T-helper 2 cell treated with Interferon-gamma antibody and Interleukin-4, amounts not matched to agents 5 μg/mL and 100 μg/mL, for 36 hours (primary cell): ENCODE measurements at regions not wholly inside any gene's neighbourhood (a gene's known extent, or its start where the extent isn't known, plus 50 kb on each side); places are given as distances from the start of the nearest gene placed in this dataset.

Experiments
- DNase-seq: peaks from one replicate; pipeline ENCODE4 v3.0.0; 2021; ENCODE audit warnings: low spot score
- H3K27ac Mint-ChIP-seq: one replicate; pipeline ENCODE4 v1.8.0; 2021; ENCODE audit warnings: mild to moderate bottlenecking, mixed read lengths
- H3K27me3 Mint-ChIP-seq: one replicate; pipeline ENCODE4 v1.8.0; 2021; ENCODE audit warnings: low read depth, mixed read lengths
- H3K36me3 Mint-ChIP-seq: one replicate; pipeline ENCODE4 v1.8.0; 2021; ENCODE audit warnings: low read depth, mixed read lengths
- H3K4me1 Mint-ChIP-seq: one replicate; pipeline ENCODE4 v1.8.0; 2021; ENCODE audit warnings: low read depth, mixed read lengths
- H3K4me3 Mint-ChIP-seq: one replicate; pipeline ENCODE4 v1.8.0; 2022; ENCODE audit warnings: mild to moderate bottlenecking, moderate library complexity, mixed read lengths
- H3K9me3 Mint-ChIP-seq: one replicate; pipeline ENCODE4 v1.8.0; 2021; ENCODE audit warnings: mixed read lengths

GRCh38 chr2:16371751-16372150, 293.9 kb downstream of the CYRIA start:
- Mint-ChIP-seq H3K27me3 (no peaks in the 10 kb centered on the region), H3K4me3 (no peak overlapping the region), H3K27ac (no peak overlapping the region), H3K4me1 (no peaks in the 10 kb centered on the region), H3K9me3 (no peaks in the 10 kb centered on the region), H3K36me3 (no peaks in the 10 kb centered on the region)
- DNase-seq, result no peak

DNA sequence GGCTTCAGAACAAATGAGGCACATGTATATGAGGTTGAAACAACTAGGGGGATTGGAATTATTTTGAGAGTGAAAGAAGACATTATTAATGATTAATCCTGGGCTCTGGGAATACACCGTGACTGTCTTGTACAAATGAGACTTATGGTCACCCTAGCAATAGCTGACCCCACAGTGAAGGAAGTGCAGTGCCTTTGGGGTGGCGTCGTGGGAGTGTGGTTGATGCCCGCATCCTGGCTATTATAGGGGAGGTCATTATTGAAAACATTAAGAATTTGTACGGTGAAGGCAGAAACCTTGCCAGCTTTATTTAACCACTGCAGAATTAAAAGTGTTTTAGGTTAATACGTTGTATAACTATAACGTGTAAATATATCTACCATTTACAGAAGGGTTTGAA, 296.7 kb downstream of the CYRIA start:
- H3K27ac Mint-ChIP-seq, result no peak overlapping the region
- H3K4me3 Mint-ChIP-seq, result no peak overlapping the region
- no peaks in the 10 kb centered on the region for H3K27me3 Mint-ChIP-seq
- no peak for DNase-seq
- no peaks in the 10 kb centered on the region for H3K9me3 Mint-ChIP-seq
- H3K4me1 Mint-ChIP-seq, result no peaks in the 10 kb centered on the region
- H3K36me3 Mint-ChIP-seq, result no peaks in the 10 kb centered on the region

DNA sequence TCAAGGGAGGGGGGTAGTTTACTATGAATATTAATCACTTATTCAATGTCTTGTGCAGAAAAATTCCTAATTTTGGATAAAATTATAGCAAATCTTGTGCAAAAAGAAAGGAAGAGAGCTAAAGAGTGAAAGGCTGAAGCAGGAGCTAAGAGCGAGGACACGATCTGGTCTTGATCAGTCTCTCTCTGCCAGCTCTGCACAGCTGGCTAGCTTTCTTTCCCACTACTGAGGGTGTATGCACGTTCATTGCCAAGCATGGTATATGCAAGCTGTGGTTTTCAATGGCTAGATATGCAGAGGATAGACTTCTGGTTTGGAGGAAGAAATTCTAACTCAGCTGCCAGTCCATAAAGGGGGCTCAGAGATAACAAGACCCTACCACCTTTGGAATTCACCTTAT, 297.3 kb downstream of the CYRIA start:
- Mint-ChIP-seq H3K27me3 (no peaks in the 10 kb centered on the region), H3K27ac (no peak overlapping the region), H3K4me3 (no peak overlapping the region), H3K9me3 (no peaks in the 10 kb centered on the region), H3K4me1 (no peaks in the 10 kb centered on the region), H3K36me3 (no peaks in the 10 kb centered on the region)
- DNase-seq, result no peak

DNA sequence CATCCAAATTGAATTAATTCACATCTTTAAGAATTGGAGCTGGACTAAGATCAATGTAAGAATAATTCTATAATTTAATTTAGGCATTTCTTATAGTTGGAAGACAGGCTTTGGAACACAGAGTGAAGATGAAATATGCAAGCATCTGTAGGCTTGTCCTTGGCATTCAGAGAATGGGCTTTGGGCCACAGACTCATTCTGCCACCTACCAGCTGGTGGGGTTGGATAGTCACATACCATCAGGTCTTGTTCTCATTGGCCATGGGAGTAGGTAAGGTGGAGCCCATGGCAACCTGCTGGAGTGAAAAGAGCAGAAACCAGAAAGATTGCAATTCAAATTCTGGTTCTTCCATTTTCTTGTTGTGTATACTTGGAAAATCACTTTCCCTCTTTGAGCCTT, 300.3 kb downstream of the CYRIA start:
- no peaks in the 10 kb centered on the region for H3K27me3 Mint-ChIP-seq
- no peak for DNase-seq
- no peaks in the 10 kb centered on the region for H3K4me1 Mint-ChIP-seq
- no peak overlapping the region for H3K27ac Mint-ChIP-seq
- H3K4me3 Mint-ChIP-seq, result no peak overlapping the region
- H3K36me3 Mint-ChIP-seq, result no peaks in the 10 kb centered on the region
- no peaks in the 10 kb centered on the region for H3K9me3 Mint-ChIP-seq

- no peak for DNase-seq
- H3K4me1 Mint-ChIP-seq, result no peaks in the 10 kb centered on the region
- H3K27ac Mint-ChIP-seq, result no peak overlapping the region
- H3K9me3 Mint-ChIP-seq, result no peaks in the 10 kb centered on the region
- no peaks in the 10 kb centered on the region for H3K36me3 Mint-ChIP-seq
- no peaks in the 10 kb centered on the region for H3K27me3 Mint-ChIP-seq
- H3K4me3 Mint-ChIP-seq, result no peak overlapping the region
Observed at GRCh38 chr2:16363581-16363980, 302.1 kb downstream of the CYRIA start.

- Mint-ChIP-seq H3K4me1 (no peaks in the 10 kb centered on the region), H3K36me3 (no peaks in the 10 kb centered on the region), H3K27ac (no peak overlapping the region), H3K4me3 (no peak overlapping the region), H3K27me3 (no peaks in the 10 kb centered on the region), H3K9me3 (no peaks in the 10 kb centered on the region)
- no peak for DNase-seq
Observed at GRCh38 chr2:16362611-16363010, 303.0 kb downstream of the CYRIA start.

DNA sequence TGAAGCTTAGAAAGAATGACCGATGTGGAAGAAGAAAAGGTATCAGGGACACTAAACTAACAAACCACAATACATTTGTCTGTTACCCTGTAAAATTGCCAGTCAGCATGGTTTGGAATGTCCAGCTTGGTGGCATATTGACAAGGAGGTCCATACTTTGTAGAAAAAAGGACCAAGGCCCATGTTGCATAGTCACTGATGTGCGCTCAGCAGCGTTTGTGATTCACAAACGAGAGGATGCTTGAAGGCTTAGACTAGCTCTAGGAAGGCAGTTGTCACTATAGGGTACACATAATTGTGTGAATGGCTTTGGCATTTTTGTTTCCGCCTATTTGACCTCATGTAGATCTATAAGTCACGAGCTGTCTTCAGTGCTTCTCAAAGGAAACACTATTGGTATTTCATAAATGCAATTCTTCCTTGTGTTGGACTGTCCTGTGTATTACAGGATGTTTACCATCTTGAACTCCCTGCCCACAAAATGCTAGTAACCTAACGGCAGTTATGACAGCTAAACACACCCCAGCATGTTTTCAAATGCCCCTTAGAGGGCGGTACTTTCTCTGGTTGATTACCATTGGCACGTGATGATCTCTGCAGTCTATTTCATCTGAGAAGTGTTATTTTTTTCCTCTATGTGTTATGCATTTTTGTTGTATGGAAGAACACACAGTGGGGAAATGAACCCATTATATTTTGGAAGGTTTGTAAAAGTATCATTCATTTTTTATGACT, 304.2 kb downstream of the CYRIA start:
- Mint-ChIP-seq H3K36me3 (no peaks in the 10 kb centered on the region), H3K9me3 (no peaks in the 10 kb centered on the region), H3K4me1 (no peaks in the 10 kb centered on the region), H3K27ac (no peak overlapping the region), H3K27me3 (no peaks in the 10 kb centered on the region), H3K4me3 (no peak overlapping the region)
- no peak for DNase-seq

DNA sequence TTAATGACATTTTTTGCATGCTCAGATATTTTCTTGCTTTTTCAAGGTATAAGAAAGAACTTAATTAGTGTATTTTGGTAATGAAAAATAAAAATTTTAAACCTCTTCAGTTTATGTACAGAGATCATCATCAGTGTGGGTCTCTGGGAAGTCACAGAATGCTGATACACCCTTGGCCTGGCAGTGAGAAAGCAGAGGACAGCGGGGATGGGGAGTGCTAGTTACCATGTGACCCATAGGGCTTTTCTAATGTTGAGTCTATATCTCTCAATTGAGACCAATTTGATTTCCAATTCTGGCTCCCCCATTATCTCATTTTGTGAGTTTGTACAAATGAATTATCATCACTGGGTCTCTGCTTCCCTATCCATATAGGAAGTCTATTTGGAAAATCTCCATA, 305.7 kb downstream of the CYRIA start:
- Mint-ChIP-seq H3K4me3 (no peak overlapping the region), H3K36me3 (no peaks in the 10 kb centered on the region), H3K9me3 (no peaks in the 10 kb centered on the region), H3K27me3 (no peaks in the 10 kb centered on the region), H3K4me1 (no peaks in the 10 kb centered on the region), H3K27ac (no peak overlapping the region)
- no peak for DNase-seq

DNA sequence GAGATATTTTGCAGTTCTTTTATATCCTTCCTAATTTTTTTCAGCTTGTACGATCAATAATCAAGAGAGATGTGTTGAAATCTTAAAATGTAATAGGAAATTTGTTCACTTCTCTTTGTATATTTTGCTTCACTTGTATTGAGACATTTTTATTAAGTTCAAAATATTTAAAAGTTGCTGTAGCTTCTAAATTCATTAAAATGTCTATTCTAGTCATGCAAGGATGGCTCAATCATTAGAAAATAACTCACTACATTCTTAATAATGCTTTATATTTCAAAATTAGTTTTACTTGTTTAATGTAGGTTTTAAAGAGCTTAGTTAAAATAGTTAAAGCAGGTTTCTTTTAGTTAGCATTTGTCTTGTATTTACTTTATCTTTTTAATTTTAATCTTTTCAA, 308.4 kb downstream of the CYRIA start:
- Mint-ChIP-seq H3K4me3 (no peak overlapping the region), H3K27me3 (no peaks in the 10 kb centered on the region), H3K27ac (no peak overlapping the region), H3K4me1 (no peaks in the 10 kb centered on the region), H3K36me3 (no peaks in the 10 kb centered on the region), H3K9me3 (no peaks in the 10 kb centered on the region)
- DNase-seq, result no peak

- Mint-ChIP-seq H3K9me3 (peaks cover 4% of the 10 kb centered on the region), H3K4me3 (no peak overlapping the region), H3K27ac (no peak overlapping the region), H3K36me3 (no peaks in the 10 kb centered on the region), H3K4me1 (no peaks in the 10 kb centered on the region), H3K27me3 (no peaks in the 10 kb centered on the region)
- no peak for DNase-seq
Observed at GRCh38 chr2:16351541-16351940, 314.1 kb downstream of the CYRIA start.

DNA sequence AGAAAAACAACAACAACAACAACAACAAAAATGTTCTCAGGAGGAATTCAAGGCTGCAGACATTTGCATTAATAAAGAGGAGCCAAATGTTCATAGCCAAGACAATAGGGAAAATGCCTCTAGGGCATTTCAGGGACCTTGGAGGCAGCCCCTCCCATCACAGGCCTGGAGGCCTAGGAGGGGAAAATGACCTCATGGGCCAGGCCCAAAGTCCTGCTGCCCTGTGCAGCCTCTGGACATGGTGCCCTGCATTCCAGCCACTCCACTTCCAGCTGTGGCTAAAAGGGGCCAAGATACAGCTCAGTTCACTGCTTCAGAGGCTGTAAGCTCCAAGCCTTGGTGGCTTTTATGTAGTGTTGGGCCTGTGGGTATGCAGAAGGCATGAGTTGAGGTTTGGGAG, 314.5 kb downstream of the CYRIA start:
- Mint-ChIP-seq H3K36me3 (no peaks in the 10 kb centered on the region), H3K4me3 (no peak overlapping the region), H3K9me3 (peaks cover 4% of the 10 kb centered on the region), H3K27me3 (no peaks in the 10 kb centered on the region), H3K27ac (no peak overlapping the region), H3K4me1 (no peaks in the 10 kb centered on the region)
- no peak for DNase-seq

GRCh38 chr2:16350211-16350610, 315.4 kb downstream of the CYRIA start:
- H3K36me3 Mint-ChIP-seq, result no peaks in the 10 kb centered on the region
- H3K27ac Mint-ChIP-seq, result no peak overlapping the region
- H3K4me1 Mint-ChIP-seq, result no peaks in the 10 kb centered on the region
- H3K27me3 Mint-ChIP-seq, result no peaks in the 10 kb centered on the region
- no peak overlapping the region for H3K4me3 Mint-ChIP-seq
- DNase-seq, result no peak
- H3K9me3 Mint-ChIP-seq, result peaks cover 4% of the 10 kb centered on the region

DNA sequence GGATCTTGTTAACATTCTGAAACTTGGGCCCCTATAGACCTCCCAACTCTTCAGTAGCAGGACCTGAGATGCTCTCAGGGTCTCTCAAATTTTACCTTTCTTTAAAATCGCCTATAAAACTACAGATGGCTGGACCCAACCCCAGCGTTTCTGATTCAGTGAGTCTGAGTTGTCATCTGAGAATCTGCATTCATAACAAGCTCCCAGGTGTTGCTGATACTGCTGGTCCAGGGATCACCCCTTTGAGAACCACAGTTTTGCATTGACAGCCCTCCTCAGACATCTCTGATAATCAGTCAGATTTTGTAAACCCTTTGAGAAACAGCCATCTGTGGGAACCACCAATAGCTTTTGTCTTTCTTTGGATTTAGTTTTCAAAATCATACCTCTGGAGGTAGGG, 315.8 kb downstream of the CYRIA start:
- H3K27me3 Mint-ChIP-seq, result no peaks in the 10 kb centered on the region
- no peak overlapping the region for H3K27ac Mint-ChIP-seq
- no peaks in the 10 kb centered on the region for H3K36me3 Mint-ChIP-seq
- no peaks in the 10 kb centered on the region for H3K4me1 Mint-ChIP-seq
- DNase-seq, result no peak
- H3K9me3 Mint-ChIP-seq, result peaks cover 4% of the 10 kb centered on the region
- H3K4me3 Mint-ChIP-seq, result no peak overlapping the region

DNA sequence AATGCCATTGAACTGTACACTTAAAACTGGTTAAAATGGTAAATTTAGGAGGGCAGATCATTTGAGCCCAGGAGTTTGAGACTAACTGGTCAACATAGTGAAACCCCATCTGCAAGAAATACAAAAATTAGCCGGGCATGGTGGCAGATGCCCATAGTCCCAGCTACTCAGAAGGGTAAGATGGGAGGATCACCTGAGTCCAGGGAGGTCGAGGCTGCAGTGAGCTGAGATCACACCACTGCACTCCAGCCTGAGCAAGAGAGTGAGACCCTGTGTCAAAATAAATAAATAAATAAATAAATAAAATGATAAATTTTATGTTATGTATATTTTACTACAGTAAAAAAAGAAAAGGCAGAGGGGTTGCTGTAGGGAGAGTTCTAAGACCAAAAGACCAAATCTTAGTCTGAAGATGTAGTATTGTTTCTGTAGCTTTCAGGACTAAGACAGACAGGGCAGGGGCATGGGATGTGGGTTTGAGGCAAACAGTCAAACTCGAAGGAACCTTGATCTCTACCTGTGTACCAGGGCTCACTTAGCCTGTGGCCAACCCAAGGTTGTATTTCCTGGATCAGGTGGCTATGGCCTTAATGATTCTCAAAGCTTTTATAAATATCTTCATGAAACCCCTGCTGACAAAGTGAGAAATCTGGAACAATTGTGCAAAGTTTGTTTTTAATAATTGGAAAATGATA, 316.7 kb downstream of the CYRIA start:
- Mint-ChIP-seq H3K4me1 (no peaks in the 10 kb centered on the region), H3K27me3 (no peaks in the 10 kb centered on the region), H3K9me3 (peaks cover 4% of the 10 kb centered on the region), H3K36me3 (no peaks in the 10 kb centered on the region), H3K4me3 (no peak overlapping the region), H3K27ac (no peak overlapping the region)
- DNase-seq, result no peak

DNA sequence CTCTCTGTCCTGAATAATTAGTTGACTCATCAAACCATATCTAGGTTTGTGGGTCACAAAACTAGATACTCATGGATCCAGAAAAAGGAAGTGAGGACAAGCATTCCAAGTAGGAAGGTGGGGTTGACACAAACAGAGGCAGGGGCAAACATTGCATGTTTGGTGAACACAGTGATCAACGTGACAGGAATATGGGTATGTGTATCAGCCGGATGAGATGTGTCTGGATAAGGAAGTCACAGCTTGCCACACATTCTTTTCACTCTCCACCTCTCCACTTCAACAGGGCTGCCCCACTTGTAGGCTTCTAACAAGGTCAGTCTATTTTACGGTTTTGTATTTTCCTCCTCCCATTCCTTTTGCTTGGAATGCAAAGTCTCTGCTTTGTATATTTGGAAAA, 319.0 kb downstream of the CYRIA start:
- no peak overlapping the region for H3K4me3 Mint-ChIP-seq
- no peak for DNase-seq
- no peaks in the 10 kb centered on the region for H3K27me3 Mint-ChIP-seq
- peaks cover 4% of the 10 kb centered on the region for H3K9me3 Mint-ChIP-seq
- no peak overlapping the region for H3K27ac Mint-ChIP-seq
- no peaks in the 10 kb centered on the region for H3K36me3 Mint-ChIP-seq
- H3K4me1 Mint-ChIP-seq, result no peaks in the 10 kb centered on the region
